ENCODE measurements at regions not wholly inside any gene's neighbourhood (a gene's known extent, or its start where the extent isn't known, plus 50 kb on each side); places are given as distances from the start of the nearest gene placed in this dataset.

- TF ChIP-seq CTCF (IDR thresholded peaks at IDR 0.05) = no peak
Measured at GRCh38 chr15:95149036-95149435, 917.7 kb downstream of the MCTP2 start.

DNA sequence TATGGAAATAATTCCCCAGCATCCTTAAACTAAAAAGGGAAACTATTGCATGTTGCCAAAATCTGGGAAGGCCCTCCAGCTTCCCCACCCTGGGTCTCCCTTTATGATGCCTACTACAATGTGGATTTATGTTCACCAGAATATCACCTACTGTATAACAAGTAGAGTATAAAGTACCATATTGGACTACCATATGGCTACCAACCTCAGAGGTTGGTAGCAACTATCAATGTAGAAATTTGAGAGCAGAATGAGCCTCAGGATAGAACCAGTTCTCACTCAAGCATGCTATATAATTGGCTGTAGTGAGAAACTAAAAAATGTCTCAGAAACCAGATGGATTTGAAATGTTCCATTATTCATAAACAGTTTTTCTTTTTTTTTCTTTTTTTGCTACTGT lies 918.4 kb downstream of the MCTP2 start:
- no peak for TF ChIP-seq CTCF (IDR thresholded peaks at IDR 0.05)

- no peak for TF ChIP-seq CTCF (IDR thresholded peaks at IDR 0.05)
Measured at GRCh38 chr15:95150466-95150865, 919.1 kb downstream of the MCTP2 start.

- TF ChIP-seq CTCF (IDR thresholded peaks at IDR 0.05) = no peak
Measured at GRCh38 chr15:95152741-95153140, 921.4 kb downstream of the MCTP2 start.

DNA sequence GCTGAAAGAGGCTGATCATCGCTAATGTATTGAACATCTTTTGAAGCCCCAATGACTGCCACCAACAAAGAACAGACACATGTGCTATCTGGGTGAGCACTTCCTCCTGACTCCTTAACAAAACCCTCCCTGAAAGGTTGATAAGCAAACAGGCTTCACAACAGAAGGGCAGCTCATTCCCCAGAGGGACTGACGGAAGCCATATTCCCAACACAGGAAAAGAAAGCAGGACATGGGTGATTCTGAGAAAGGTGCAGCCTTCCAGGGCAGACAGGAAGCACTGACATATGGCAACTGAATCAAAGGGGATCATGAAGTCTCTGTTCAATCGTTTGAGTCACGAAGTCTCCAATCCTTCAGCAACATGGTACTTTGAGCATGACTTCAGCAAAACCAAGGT lies 929.0 kb downstream of the MCTP2 start:
- TF ChIP-seq CTCF (IDR thresholded peaks at IDR 0.05) = no peak

- no peak for TF ChIP-seq CTCF (IDR thresholded peaks at IDR 0.05)
Measured at GRCh38 chr15:95162069-95162468, 930.7 kb downstream of the MCTP2 start.

DNA sequence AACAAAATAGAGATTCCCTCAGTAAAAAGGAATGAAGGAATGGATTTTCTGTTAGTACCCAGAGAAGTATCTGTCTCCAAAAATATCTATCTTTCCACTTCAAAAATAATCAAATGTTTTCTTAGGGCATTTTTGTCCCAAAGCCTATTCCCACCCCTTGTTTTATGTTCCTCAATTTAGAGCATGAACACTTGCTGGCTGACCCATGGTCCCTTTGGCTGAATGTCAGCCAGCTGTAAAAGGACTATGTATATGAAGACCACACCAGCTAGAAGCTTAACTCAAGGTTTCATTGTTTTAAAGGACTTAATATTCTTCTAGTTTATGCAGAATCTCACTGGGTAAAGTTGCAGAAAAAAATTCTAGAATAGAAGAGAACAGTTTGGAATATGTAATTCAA lies 931.2 kb downstream of the MCTP2 start:
- TF ChIP-seq CTCF (IDR thresholded peaks at IDR 0.05) = no peak

DNA sequence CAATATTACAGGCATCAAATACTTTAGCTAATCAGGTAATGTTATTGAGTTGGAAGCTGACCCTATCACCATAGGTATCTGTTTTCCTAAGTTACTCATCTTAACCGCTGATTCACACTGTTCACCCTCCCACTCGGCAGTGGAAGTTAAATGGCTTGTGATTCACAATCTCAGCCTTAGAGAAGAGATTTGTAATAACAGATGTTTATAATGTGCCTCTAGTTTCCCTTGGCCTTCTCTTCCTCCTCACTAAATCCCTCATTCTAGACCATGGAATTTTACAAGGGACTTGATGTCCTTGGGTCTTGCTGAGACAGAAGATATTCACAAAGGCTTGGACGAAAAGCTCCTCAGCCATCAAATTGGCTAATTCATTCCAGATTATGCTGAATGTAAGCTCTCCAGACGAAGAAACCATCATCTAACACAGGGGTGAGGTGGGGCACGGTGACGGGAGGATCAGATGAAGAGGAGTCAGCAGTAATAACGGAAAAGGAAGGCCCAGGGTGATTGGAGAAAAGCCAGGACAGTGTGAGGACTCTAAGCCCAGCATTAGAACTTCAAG lies 931.7 kb downstream of the MCTP2 start:
- TF ChIP-seq CTCF (IDR thresholded peaks at IDR 0.05) = no peak
